ENCODE measurements at regions not wholly inside any gene's neighbourhood (a gene's known extent, or its start where the extent isn't known, plus 50 kb on each side); places are given as distances from the start of the nearest gene placed in this dataset.

DNA sequence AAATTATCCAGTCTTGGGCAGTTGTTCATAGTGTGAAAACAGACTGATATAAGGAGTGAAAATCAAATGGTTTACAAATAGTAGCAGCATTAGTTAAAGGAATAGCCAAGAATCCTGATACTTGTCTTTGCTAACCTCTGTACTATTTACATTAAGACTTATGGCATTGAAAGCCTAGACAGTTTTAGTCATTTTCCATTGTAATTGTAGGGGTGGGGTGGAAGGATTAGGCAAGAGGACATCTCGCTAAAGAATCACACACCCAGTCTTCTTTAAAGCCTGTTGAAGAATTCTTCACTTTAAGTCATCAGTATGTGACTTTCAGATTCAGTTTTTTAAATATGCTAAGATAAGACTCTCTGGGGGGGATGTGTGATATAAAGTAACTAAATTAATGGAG is 207.5 kb upstream of the PHACTR1 start:
- Histone ChIP-seq H3K27ac (ENCODE audit: low read depth, low read length) (no peak overlapping the region), H3K9ac (ENCODE audit: low read length in 5 of 5) (no peak overlapping the region), H3K4me3 (ENCODE audit: low read depth in 1 of 5, low read length in 5 of 5) (no peak overlapping the region), H3K36me3 (ENCODE audit: control insufficient read depth in 5 of 5, insufficient read depth in 5 of 5, low read length in 5 of 5) (no peaks in the 10 kb centered on the region), H3K4me1 (ENCODE audit: control insufficient read depth in 5 of 5, insufficient read depth in 5 of 5, low read length in 5 of 5) (no peaks in the 10 kb centered on the region), H3K9me3 (ENCODE audit: control insufficient read depth in 5 of 5, low read length in 5 of 5) (no peaks in the 10 kb centered on the region), H3K27me3 (ENCODE audit: control insufficient read depth in 5 of 5, insufficient read depth in 4 of 5, low read length in 5 of 5) (no peaks in the 10 kb centered on the region)

DNA sequence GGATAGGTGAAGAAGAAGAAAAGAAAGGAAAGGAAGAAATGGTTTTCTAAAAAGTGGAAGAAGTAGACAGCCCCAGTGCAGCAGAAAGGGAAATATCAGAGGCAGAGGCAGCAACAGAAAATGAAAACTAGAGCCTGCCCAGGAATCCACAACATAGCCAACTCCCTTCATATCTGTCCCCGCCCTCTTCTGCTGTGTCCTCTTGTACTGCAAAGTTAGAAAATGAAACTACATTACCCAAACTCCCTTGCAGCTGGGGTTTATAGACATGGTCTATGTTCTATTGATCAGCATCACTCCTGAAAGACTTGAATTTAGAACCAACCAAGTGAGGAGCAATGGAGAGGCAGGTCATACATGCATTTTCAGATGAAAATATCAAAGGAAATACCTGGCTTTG is 200.5 kb upstream of the PHACTR1 start:
- Histone ChIP-seq H3K9ac (ENCODE audit: low read length in 5 of 5) (no peak overlapping the region), H3K4me3 (ENCODE audit: low read depth in 1 of 5, low read length in 5 of 5) (peak overlapping the region in 1 of 5 donors; percentile 6), H3K27me3 (ENCODE audit: control insufficient read depth in 5 of 5, insufficient read depth in 4 of 5, low read length in 5 of 5) (no peaks in the 10 kb centered on the region), H3K36me3 (ENCODE audit: control insufficient read depth in 5 of 5, insufficient read depth in 5 of 5, low read length in 5 of 5) (no peaks in the 10 kb centered on the region), H3K9me3 (ENCODE audit: control insufficient read depth in 5 of 5, low read length in 5 of 5) (no peaks in the 10 kb centered on the region), H3K27ac (ENCODE audit: low read depth, low read length) (no peak overlapping the region), H3K4me1 (ENCODE audit: control insufficient read depth in 5 of 5, insufficient read depth in 5 of 5, low read length in 5 of 5) (peaks cover 0 to 2% (median 0%) of the 10 kb centered on the region in 5 donors)

DNA sequence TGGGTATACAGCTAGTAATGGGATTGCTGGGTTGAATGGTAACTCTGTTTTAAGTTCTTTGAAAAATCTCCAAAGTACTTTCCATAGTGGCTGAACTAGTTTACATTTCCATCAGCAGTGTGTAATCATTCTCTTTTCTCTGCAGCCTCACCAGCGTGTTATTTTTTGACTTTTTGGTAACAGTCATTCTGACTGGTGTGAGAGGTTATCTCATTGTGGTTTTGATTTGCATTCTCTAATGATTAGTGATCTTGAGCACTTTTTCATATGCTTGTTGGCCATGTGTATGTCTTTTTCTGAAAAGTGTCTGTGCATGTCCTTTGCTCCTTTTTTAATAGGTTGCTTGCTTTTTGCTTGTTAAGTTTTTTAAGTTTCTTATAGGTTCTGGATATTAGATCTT is 194.2 kb upstream of the PHACTR1 start:
- H3K27me3 ChIP-seq (ENCODE audit: control insufficient read depth in 5 of 5, insufficient read depth in 4 of 5, low read length in 5 of 5) = no peaks in the 10 kb centered on the region
- no peak overlapping the region for H3K4me3 ChIP-seq (ENCODE audit: low read depth in 1 of 5, low read length in 5 of 5)
- H3K27ac ChIP-seq (ENCODE audit: low read depth, low read length) = no peak overlapping the region
- no peaks in the 10 kb centered on the region for H3K4me1 ChIP-seq (ENCODE audit: control insufficient read depth in 5 of 5, insufficient read depth in 5 of 5, low read length in 5 of 5)
- no peaks in the 10 kb centered on the region for H3K36me3 ChIP-seq (ENCODE audit: control insufficient read depth in 5 of 5, insufficient read depth in 5 of 5, low read length in 5 of 5)
- no peaks in the 10 kb centered on the region for H3K9me3 ChIP-seq (ENCODE audit: control insufficient read depth in 5 of 5, low read length in 5 of 5)
- H3K9ac ChIP-seq (ENCODE audit: low read length in 5 of 5) = no peak overlapping the region

DNA sequence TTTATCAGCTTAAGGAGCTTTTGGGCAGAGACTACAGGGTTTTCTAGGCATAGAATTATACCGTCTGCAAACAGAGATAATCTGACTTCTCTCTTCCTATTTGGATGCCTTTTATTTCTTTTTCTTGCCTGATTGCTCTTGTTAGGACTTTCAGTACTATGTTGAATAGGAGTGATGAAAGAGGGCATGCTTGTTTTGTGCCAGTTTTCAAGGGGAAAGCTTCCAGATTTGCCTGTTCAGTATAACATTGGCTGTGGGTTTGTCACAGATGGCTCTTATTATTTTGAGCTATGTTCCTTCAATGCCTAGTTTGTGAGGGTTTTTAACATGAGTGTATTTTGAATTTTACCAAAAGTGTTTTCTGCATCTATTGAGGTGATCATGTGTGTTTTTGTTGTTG is 192.8 kb upstream of the PHACTR1 start:
- peaks cover 0 to 8% (median 0%) of the 10 kb centered on the region in 5 donors for H3K4me1 ChIP-seq (ENCODE audit: control insufficient read depth in 5 of 5, insufficient read depth in 5 of 5, low read length in 5 of 5)
- no peaks in the 10 kb centered on the region for H3K27me3 ChIP-seq (ENCODE audit: control insufficient read depth in 5 of 5, insufficient read depth in 4 of 5, low read length in 5 of 5)
- no peak overlapping the region for H3K9ac ChIP-seq (ENCODE audit: low read length in 5 of 5)
- H3K27ac ChIP-seq (ENCODE audit: low read depth, low read length) = no peak overlapping the region
- no peaks in the 10 kb centered on the region for H3K36me3 ChIP-seq (ENCODE audit: control insufficient read depth in 5 of 5, insufficient read depth in 5 of 5, low read length in 5 of 5)
- no peak overlapping the region for H3K4me3 ChIP-seq (ENCODE audit: low read depth in 1 of 5, low read length in 5 of 5)
- no peaks in the 10 kb centered on the region for H3K9me3 ChIP-seq (ENCODE audit: control insufficient read depth in 5 of 5, low read length in 5 of 5)

DNA sequence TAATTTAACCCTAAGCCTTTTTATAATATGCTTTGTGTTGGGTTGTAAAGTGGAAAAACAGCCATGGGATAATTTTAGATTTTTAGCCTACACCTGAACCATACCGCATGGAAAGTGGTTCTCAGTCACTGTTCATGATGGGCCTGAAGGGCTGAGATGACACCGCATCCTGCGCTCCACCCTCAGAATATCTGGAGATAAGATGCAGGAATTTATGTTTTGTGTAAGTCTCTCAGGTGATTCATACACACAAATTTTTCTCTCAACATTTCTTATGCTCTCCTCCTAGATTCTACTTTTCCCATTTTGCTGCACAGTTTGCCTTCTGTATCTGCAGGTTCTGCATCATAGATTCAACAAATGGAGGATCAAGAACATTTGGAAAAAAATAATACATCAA is 191.3 kb upstream of the PHACTR1 start:
- H3K4me1 ChIP-seq (ENCODE audit: control insufficient read depth in 5 of 5, insufficient read depth in 5 of 5, low read length in 5 of 5) = peaks cover 0 to 11% (median 0%) of the 10 kb centered on the region in 5 donors
- no peaks in the 10 kb centered on the region for H3K36me3 ChIP-seq (ENCODE audit: control insufficient read depth in 5 of 5, insufficient read depth in 5 of 5, low read length in 5 of 5)
- H3K27me3 ChIP-seq (ENCODE audit: control insufficient read depth in 5 of 5, insufficient read depth in 4 of 5, low read length in 5 of 5) = no peaks in the 10 kb centered on the region

DNA sequence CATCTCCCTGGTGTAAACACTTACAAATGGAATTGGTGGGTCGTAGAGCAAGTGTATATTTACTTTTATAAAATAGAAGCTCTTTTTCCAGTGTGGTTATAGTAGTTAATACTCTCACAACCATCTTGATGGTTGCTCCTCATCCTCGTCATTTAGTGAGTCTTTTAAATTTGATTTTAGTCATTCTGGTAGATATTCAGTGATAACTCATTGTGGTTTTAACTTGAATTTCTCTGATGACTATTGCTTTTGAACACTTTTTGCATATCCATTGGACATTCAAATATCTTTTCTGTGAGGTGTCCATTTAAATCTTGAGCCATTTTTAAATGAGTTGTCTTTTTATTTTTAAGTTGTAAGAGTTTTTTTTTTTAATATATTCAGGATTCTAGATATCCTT is 189.2 kb upstream of the PHACTR1 start:
- Histone ChIP-seq H3K27me3 (ENCODE audit: control insufficient read depth in 5 of 5, insufficient read depth in 4 of 5, low read length in 5 of 5) (no peaks in the 10 kb centered on the region), H3K36me3 (ENCODE audit: control insufficient read depth in 5 of 5, insufficient read depth in 5 of 5, low read length in 5 of 5) (no peaks in the 10 kb centered on the region), H3K4me1 (ENCODE audit: control insufficient read depth in 5 of 5, insufficient read depth in 5 of 5, low read length in 5 of 5) (peaks cover 0 to 11% (median 0%) of the 10 kb centered on the region in 5 donors), H3K4me3 (ENCODE audit: low read depth in 1 of 5, low read length in 5 of 5) (no peak overlapping the region), H3K9me3 (ENCODE audit: control insufficient read depth in 5 of 5, low read length in 5 of 5) (no peaks in the 10 kb centered on the region), H3K27ac (ENCODE audit: low read depth, low read length) (no peak overlapping the region), H3K9ac (ENCODE audit: low read length in 5 of 5) (no peak overlapping the region)

More for the DNA sequence above, 191.3 kb upstream of the PHACTR1 start:
- Histone ChIP-seq H3K4me3 (ENCODE audit: low read depth in 1 of 5, low read length in 5 of 5) (no peak overlapping the region), H3K9ac (ENCODE audit: low read length in 5 of 5) (no peak overlapping the region), H3K27ac (ENCODE audit: low read depth, low read length) (no peak overlapping the region), H3K9me3 (ENCODE audit: control insufficient read depth in 5 of 5, low read length in 5 of 5) (no peaks in the 10 kb centered on the region)

DNA sequence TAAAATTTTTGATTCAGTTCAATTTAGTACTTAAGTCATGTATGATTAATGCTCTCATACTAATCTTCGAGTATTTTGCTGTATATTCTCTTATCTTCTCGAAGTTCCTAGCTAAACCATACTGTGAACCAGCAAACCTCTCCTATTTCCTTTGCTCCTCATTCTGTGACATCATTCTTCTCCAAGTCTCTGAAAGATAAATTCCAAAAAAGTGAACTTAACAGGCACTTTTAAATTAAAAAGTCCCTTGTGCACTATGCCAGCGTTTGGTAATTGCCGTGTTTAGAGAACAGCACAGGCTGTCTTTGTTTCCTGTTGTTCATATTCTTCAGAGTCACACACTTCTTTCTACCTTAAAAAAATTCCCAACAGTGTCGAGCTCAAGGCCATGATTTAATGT is 188.4 kb upstream of the PHACTR1 start:
- Histone ChIP-seq H3K9ac (ENCODE audit: low read length in 5 of 5) (no peak overlapping the region), H3K27me3 (ENCODE audit: control insufficient read depth in 5 of 5, insufficient read depth in 4 of 5, low read length in 5 of 5) (no peaks in the 10 kb centered on the region), H3K4me1 (ENCODE audit: control insufficient read depth in 5 of 5, insufficient read depth in 5 of 5, low read length in 5 of 5) (peaks cover 0 to 11% (median 0%) of the 10 kb centered on the region in 5 donors), H3K4me3 (ENCODE audit: low read depth in 1 of 5, low read length in 5 of 5) (no peak overlapping the region), H3K27ac (ENCODE audit: low read depth, low read length) (no peak overlapping the region), H3K36me3 (ENCODE audit: control insufficient read depth in 5 of 5, insufficient read depth in 5 of 5, low read length in 5 of 5) (no peaks in the 10 kb centered on the region), H3K9me3 (ENCODE audit: control insufficient read depth in 5 of 5, low read length in 5 of 5) (no peaks in the 10 kb centered on the region)

DNA sequence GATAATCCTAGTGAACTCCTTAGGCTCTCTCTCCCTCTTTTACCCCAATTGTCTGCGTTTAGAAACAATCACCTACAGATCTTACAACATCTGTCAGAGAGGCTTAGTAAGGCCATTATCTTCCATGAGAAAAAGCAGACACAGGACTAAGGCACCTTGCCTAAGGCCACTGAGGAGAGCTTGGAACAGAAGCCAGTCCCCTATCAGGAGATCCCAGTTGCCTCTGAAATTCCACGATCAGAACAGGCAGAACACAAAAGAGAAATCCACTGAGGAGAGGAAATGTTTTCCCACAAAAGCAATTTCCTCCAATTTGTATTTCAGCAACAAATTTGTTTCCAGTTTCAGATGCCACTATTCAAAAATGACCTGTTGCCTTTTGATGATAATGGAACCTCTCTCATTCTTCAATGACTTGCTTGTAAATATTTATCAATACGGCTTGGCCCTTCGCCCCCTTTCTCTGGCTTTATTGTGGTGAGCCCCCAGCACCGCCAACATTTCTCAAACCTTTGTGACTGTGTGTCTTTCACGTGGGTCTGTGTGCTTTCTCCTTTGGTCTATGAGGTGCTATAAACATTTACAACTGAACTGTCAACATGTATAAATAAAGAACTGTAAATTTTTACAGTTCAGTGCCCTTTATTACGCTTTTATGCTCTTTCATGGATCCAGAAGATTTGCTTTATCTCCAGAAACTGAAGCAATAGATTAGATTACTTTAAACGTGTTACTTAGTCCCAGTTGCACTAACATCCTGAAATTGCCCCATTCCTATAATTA is 187.8 kb upstream of the PHACTR1 start:
- H3K4me1 ChIP-seq (ENCODE audit: control insufficient read depth in 5 of 5, insufficient read depth in 5 of 5, low read length in 5 of 5) = peaks cover 0 to 11% (median 0%) of the 10 kb centered on the region in 5 donors
- no peak overlapping the region for H3K9ac ChIP-seq (ENCODE audit: low read length in 5 of 5)
- H3K9me3 ChIP-seq (ENCODE audit: control insufficient read depth in 5 of 5, low read length in 5 of 5) = no peaks in the 10 kb centered on the region
- H3K4me3 ChIP-seq (ENCODE audit: low read depth in 1 of 5, low read length in 5 of 5) = no peak overlapping the region
- no peaks in the 10 kb centered on the region for H3K27me3 ChIP-seq (ENCODE audit: control insufficient read depth in 5 of 5, insufficient read depth in 4 of 5, low read length in 5 of 5)
- no peak overlapping the region for H3K27ac ChIP-seq (ENCODE audit: low read depth, low read length)
- no peaks in the 10 kb centered on the region for H3K36me3 ChIP-seq (ENCODE audit: control insufficient read depth in 5 of 5, insufficient read depth in 5 of 5, low read length in 5 of 5)

DNA sequence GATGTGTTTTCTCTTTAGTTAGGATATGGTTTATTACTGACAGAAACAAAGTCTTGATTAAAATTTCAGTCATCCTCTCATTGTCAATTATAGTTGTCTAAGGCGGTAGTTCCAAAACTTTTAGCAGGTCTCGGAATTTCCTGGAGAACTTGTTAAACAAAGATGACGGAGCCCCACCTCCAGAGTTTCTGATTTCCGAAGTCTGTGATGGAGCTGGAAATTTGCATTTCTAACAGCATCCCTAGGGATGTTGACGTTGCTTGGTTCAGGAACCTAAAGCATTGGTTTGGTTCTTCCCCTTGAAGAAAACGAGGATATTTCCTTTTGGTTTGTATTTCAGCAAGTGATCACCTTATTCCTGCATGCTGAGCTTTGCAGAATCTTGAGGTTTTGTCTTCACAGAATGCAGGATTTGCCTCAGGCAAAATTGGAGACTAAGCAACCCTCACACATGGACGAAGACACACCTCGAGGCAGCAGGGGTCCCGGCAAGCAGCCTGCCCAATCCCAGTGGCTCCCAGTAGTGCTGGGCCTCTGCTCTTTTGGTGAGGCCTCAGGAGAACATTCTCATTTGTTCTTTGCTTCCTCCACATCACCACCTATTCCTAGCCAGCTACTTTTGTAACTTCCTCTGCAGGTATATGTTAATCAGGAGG is 187.1 kb upstream of the PHACTR1 start:
- H3K36me3 ChIP-seq (ENCODE audit: control insufficient read depth in 5 of 5, insufficient read depth in 5 of 5, low read length in 5 of 5) = no peaks in the 10 kb centered on the region
- H3K4me1 ChIP-seq (ENCODE audit: control insufficient read depth in 5 of 5, insufficient read depth in 5 of 5, low read length in 5 of 5) = peaks cover 0 to 11% (median 0%) of the 10 kb centered on the region in 5 donors
- H3K9me3 ChIP-seq (ENCODE audit: control insufficient read depth in 5 of 5, low read length in 5 of 5) = no peaks in the 10 kb centered on the region
- H3K9ac ChIP-seq (ENCODE audit: low read length in 5 of 5) = no peak overlapping the region
- H3K4me3 ChIP-seq (ENCODE audit: low read depth in 1 of 5, low read length in 5 of 5) = no peak overlapping the region
- H3K27ac ChIP-seq (ENCODE audit: low read depth, low read length) = no peak overlapping the region
- H3K27me3 ChIP-seq (ENCODE audit: control insufficient read depth in 5 of 5, insufficient read depth in 4 of 5, low read length in 5 of 5) = no peaks in the 10 kb centered on the region

DNA sequence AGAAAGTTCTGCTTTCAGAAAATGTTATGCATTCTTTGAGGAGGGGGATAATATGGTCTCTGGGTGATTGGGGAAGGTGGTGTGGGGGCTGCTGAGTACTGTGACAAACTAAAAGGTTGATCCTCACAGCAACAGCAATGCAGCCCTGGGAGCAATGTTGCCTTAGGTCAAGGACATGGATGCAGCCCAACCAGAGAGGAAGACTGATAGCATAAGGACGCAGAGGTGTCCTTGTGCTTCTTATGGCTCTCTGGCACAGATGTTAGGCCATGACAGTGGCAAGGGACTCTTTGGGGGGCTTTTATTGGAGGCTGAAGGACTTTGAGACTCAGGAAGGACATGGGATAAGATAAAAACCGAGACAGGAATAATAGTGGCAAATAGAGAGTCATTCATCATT is 186.2 kb upstream of the PHACTR1 start:
- no peak overlapping the region for H3K9ac ChIP-seq (ENCODE audit: low read length in 5 of 5)
- H3K36me3 ChIP-seq (ENCODE audit: control insufficient read depth in 5 of 5, insufficient read depth in 5 of 5, low read length in 5 of 5) = no peaks in the 10 kb centered on the region
- H3K4me1 ChIP-seq (ENCODE audit: control insufficient read depth in 5 of 5, insufficient read depth in 5 of 5, low read length in 5 of 5) = peaks cover 0 to 11% (median 0%) of the 10 kb centered on the region in 5 donors
- no peak overlapping the region for H3K27ac ChIP-seq (ENCODE audit: low read depth, low read length)
- H3K9me3 ChIP-seq (ENCODE audit: control insufficient read depth in 5 of 5, low read length in 5 of 5) = no peaks in the 10 kb centered on the region
- no peaks in the 10 kb centered on the region for H3K27me3 ChIP-seq (ENCODE audit: control insufficient read depth in 5 of 5, insufficient read depth in 4 of 5, low read length in 5 of 5)
- no peak overlapping the region for H3K4me3 ChIP-seq (ENCODE audit: low read depth in 1 of 5, low read length in 5 of 5)
